HCEC 1CT (cell line): ENCODE measurements at regions not wholly inside any gene's neighbourhood (a gene's known extent, or its start where the extent isn't known, plus 50 kb on each side); places are given as distances from the start of the nearest gene placed in this dataset.
"Not testable (repeated sequence)": the region's sequence is repeated elsewhere in the genome, so short reads cannot be mapped to it uniquely, and the experiment has no call there.

Experiments used
- DNase-seq: peaks from one replicate; pipeline ENCODE4 v3.0.0-alpha.2; 2017

GRCh38 chr12:126419131-126419530 is 1353.9 kb downstream of the AACS start:
- no peak for DNase-seq

GRCh38 chr12:126424696-126425095 is 1359.5 kb downstream of the AACS start:
- no peak for DNase-seq

- no peak for DNase-seq
These were observed 1360.0 kb downstream of the AACS start for GRCh38 chr12:126425264-126425663.

GRCh38 chr12:126428769-126429168 is 1363.5 kb downstream of the AACS start:
- no peak for DNase-seq

- DNase-seq, result no peak
These were observed 1365.7 kb downstream of the AACS start for GRCh38 chr12:126430921-126431320.

- no peak for DNase-seq
These were observed 1366.5 kb downstream of the AACS start for GRCh38 chr12:126431767-126432166.

GRCh38 chr12:126432780-126433179 is 1367.5 kb downstream of the AACS start:
- DNase-seq, result no peak

GRCh38 chr12:126434412-126434985 is 1369.3 kb downstream of the AACS start:
- no peak for DNase-seq

- DNase-seq, result no peak
These were observed 1370.8 kb downstream of the AACS start for GRCh38 chr12:126436041-126436440.

GRCh38 chr12:126437934-126438333 is 1372.7 kb downstream of the AACS start:
- DNase-seq, result no peak

- DNase-seq, result no peak
These were observed 1378.7 kb downstream of the AACS start for GRCh38 chr12:126443977-126444376.

GRCh38 chr12:126447346-126447745 is 1382.1 kb downstream of the AACS start:
- DNase-seq, result no peak

- no peak for DNase-seq
These were observed 1386.6 kb downstream of the AACS start for GRCh38 chr12:126451809-126452208.

- not testable (repeated sequence) for DNase-seq
These were observed 1387.5 kb downstream of the AACS start for GRCh38 chr12:126452686-126453085.

GRCh38 chr12:126454581-126454980 is 1389.3 kb downstream of the AACS start:
- DNase-seq, result no peak

GRCh38 chr12:126457776-126458175 is 1392.5 kb downstream of the AACS start:
- DNase-seq, result no peak

GRCh38 chr12:126464153-126464552 is 1398.9 kb downstream of the AACS start:
- no peak for DNase-seq

- DNase-seq, result no peak
These were observed 1404.0 kb downstream of the AACS start for GRCh38 chr12:126469211-126469610.

GRCh38 chr12:126474703-126475102 is 1409.5 kb downstream of the AACS start:
- DNase-seq, result no peak

- no peak for DNase-seq
These were observed 1415.2 kb downstream of the AACS start for GRCh38 chr12:126480451-126480850.

GRCh38 chr12:126481688-126482087 is 1416.5 kb downstream of the AACS start:
- no peak for DNase-seq

GRCh38 chr12:126482238-126482889 is 1417.1 kb downstream of the AACS start:
- DNase-seq, result no peak

- no peak for DNase-seq
These were observed 1418.2 kb downstream of the AACS start for GRCh38 chr12:126483145-126484068.

- DNase-seq, result no peak
These were observed 1422.3 kb downstream of the AACS start for GRCh38 chr12:126487431-126487980.
